ENCODE measurements at regions not wholly inside any gene's neighbourhood (a gene's known extent, or its start where the extent isn't known, plus 50 kb on each side); places are given as distances from the start of the nearest gene placed in this dataset.

GRCh38 chr18:43719267-43719795 lies 442.0 kb upstream of the SYT4 start:
- no peaks in the 10 kb centered on the region for H3K27me3 ChIP-seq (ENCODE audit: insufficient read depth, poor library complexity, severe bottlenecking)
- no peak overlapping the region for H3K4me3 ChIP-seq (replicated peaks; ENCODE audit: insufficient read depth, low read length)
- no peak overlapping the region for H3K27ac ChIP-seq (replicated peaks)
- TF ChIP-seq POLR2AphosphoS5 (IDR thresholded peaks at IDR 0.05; ENCODE audit: low read depth) (no peak), GABPA (IDR thresholded peaks at IDR 0.05; ENCODE audit: low read depth) (no peak), SPI1 (IDR thresholded peaks at IDR 0.05; ENCODE audit: borderline replicate concordance, low read depth) (no peak), REST (IDR thresholded peaks at IDR 0.05; ENCODE audit: insufficient replicate concordance, low read depth) (no peak), CTCF (IDR thresholded peaks at IDR 0.05; ENCODE audit: insufficient read depth, low read length) (no peak)
- DNase-seq (ENCODE audit: low read depth in 1 of 2, low spot score in 1 of 2), result no peak

GRCh38 chr18:43720041-43720440 lies 442.8 kb upstream of the SYT4 start:
- no peaks in the 10 kb centered on the region for H3K27me3 ChIP-seq (ENCODE audit: insufficient read depth, poor library complexity, severe bottlenecking)
- DNase-seq (ENCODE audit: low read depth in 1 of 2, low spot score in 1 of 2), result no peak
- TF ChIP-seq POLR2AphosphoS5 (IDR thresholded peaks at IDR 0.05; ENCODE audit: low read depth), result no peak
- no peak for TF ChIP-seq SPI1 (IDR thresholded peaks at IDR 0.05; ENCODE audit: borderline replicate concordance, low read depth)
- H3K4me3 ChIP-seq (replicated peaks; ENCODE audit: insufficient read depth, low read length), result no peak overlapping the region
- H3K27ac ChIP-seq (replicated peaks), result no peak overlapping the region

- TF ChIP-seq CTCF (IDR thresholded peaks at IDR 0.05; ENCODE audit: insufficient read depth, low read length) (no peak), GABPA (IDR thresholded peaks at IDR 0.05; ENCODE audit: low read depth) (no peak), SPI1 (IDR thresholded peaks at IDR 0.05; ENCODE audit: borderline replicate concordance, low read depth) (no peak), POLR2AphosphoS5 (IDR thresholded peaks at IDR 0.05; ENCODE audit: low read depth) (no peak), REST (IDR thresholded peaks at IDR 0.05; ENCODE audit: insufficient replicate concordance, low read depth) (no peak)
- Histone ChIP-seq H3K27me3 (ENCODE audit: insufficient read depth, poor library complexity, severe bottlenecking) (no peaks in the 10 kb centered on the region), H3K27ac (replicated peaks) (no peak overlapping the region)
Measured at GRCh38 chr18:43735570-43735969, 458.3 kb upstream of the SYT4 start.

GRCh38 chr18:43744960-43745745 lies 467.9 kb upstream of the SYT4 start:
- DNase-seq (ENCODE audit: low read depth in 1 of 2, low spot score in 1 of 2), result no peak
- H3K4me3 ChIP-seq (replicated peaks; ENCODE audit: insufficient read depth, low read length), result no peak overlapping the region
- H3K27ac ChIP-seq (replicated peaks), result no peak overlapping the region
- no peaks in the 10 kb centered on the region for H3K27me3 ChIP-seq (ENCODE audit: insufficient read depth, poor library complexity, severe bottlenecking)
- TF ChIP-seq GABPA (IDR thresholded peaks at IDR 0.05; ENCODE audit: low read depth) (no peak), POLR2AphosphoS5 (IDR thresholded peaks at IDR 0.05; ENCODE audit: low read depth) (no peak), SPI1 (IDR thresholded peaks at IDR 0.05; ENCODE audit: borderline replicate concordance, low read depth) (no peak), REST (IDR thresholded peaks at IDR 0.05; ENCODE audit: insufficient replicate concordance, low read depth) (no peak), CTCF (IDR thresholded peaks at IDR 0.05; ENCODE audit: insufficient read depth, low read length) (no peak)

More at GRCh38 chr18:43735570-43735969, 458.3 kb upstream of the SYT4 start:
- DNase-seq (ENCODE audit: low read depth in 1 of 2, low spot score in 1 of 2), result no peak
- no peak overlapping the region for H3K4me3 ChIP-seq (replicated peaks; ENCODE audit: insufficient read depth, low read length)

Measured in HL-60 (cell line).